GM21576 (cell line): ENCODE measurements at regions not wholly inside any gene's neighbourhood (a gene's known extent, or its start where the extent isn't known, plus 50 kb on each side); places are given as distances from the start of the nearest gene placed in this dataset.

Source experiments
- ATAC-seq: cut with Tn5 transposase; IDR thresholded peaks from one replicate; pipeline ENCODE4 v1.9.1; 2021; ENCODE audit warnings: mild to moderate bottlenecking, moderate library complexity; ENCODE audit not compliant: unreplicated experiment

DNA sequence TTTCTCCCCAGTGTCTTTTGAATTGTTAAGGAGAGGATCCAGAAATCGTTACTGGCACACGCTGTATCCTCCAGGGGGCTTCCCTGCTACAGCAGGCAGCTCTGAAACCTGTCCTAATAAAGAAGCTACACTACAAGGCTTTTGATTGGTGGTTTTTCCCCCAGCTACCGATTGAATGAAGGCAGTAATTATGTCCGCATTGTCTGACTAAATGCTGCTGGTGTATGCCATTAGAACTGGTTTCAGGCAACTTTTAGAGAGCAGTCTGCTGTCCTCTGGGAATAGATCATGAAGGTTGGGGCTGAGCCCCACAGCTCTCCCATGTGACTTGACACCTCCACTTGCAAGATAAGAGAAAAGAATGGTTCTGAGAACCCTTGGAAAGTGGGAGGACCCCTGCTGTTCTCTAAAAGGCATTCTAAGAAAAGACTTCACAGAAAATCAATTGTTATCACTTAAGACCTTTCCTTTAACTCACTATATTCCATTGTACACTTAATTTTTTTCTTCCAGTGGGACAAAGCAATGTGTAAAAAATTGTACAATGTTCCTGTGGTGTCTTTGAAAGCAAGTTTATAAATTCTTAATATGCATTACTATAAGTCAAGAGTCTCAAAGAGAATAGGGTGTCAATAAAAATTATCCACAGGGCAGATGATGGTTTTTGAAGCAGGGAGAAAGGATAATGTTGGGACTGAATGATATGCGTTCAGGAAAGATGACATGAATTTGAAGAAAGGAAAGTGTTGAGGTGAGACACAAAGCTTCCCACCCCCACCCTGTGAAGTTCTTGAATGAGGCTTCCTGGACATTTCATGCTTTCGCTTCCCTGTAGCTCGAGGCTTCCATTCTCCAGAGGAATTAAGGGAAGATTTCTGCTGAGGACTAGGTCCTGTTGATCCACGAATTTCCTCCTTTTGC, 53.0 kb upstream of the DAZL start:
- no peak for ATAC-seq

DNA sequence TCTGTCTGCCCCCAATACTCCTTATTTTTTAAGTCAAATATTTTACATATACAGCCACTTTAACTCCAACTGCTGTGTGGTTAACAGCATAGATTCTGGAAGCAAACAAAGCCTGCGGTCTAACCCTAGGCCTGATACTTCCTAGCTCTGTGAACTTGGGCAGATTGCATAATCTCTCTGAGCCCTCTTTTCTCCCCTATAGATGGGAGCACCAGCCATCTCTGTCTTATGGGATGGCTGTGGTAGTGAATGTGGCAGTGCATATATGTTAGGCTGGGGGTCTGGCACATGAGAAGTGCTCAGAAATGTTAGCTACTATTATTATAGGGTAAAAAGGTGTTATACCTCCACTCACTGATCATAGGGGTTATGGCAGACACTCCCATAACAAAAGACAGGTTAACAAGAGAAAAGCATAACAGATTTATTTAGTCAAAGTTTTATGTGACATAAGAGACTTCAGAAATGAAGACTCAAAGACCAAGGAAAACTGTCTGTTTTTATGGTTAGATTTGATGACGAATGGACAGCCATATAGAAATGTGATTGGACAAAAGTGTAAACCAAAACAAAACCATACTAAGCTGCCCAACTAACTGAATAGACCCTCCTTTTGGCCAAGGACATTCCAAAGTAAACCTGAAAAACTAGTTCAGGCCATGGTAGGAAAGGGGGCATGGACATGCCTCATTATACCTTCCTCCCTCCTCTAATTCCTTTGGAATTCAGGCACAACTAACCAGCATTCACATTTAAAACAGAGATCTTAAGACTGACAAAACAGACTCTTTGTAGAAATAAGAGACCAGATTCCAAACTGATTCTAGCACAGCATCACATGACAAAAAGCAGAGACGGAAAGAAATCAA, 53.9 kb upstream of the DAZL start:
- ATAC-seq, result no peak

DNA sequence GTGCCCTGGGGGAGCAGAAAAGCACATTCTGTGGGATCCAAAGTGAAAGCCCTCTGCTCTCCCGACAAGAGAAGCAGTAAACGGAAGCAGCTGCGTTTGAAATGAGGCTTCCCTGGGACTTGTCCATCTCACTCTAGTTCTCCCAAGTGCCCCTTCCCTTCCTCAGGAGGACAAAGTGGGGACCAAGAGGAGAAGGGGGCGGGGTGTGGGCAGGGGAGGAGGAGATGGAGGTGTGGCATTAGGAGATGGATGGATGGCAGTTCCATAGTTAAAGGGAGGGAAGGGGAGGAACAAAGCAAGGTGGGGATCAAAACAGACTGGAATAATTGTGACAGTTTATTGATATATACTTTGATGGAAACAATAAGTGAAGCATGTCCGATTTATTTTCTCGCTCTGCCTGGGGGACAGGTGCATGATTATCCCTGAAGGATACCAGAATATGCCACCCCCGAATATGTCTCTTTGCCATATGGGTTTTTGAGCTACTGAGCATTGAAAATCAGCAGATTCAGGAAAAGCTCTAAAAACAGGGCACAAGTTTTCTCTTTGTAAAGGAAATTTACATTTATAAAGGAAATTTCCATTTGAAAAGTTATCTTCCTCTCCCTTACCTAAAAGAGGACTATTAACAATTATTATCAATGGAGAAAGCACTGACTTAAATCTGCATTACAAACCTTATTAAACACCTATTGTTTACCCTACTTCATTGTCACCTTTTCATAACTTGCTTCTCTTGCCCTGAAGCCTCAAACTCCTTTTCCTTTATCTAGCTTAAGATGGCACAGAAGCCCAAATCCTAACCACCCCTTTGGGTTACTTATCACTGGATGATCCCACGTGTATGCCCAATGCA, 58.9 kb upstream of the DAZL start:
- ATAC-seq, result no peak

DNA sequence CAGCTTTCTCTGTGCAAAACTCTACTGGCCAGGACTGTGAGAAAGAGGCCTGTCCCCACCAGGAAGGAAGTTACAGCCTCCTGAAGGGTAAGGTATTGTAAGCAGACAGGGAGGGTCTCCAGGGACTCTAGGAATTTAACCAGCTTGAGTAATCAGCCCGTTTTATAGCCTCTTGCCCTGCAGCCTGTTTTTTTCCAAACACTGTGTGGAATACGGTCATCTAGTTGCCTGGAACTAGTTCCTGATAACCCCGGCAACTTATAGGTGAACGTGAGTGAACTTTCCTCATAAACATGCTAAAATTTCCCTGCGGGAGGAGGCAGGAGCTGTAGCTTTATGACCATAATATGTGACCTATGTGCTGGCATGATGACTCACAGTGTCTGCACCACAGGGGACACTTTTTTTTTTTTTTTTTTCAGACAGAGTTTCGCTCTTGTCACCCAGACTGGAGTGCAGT, 60.1 kb upstream of the DAZL start:
- no peak for ATAC-seq

DNA sequence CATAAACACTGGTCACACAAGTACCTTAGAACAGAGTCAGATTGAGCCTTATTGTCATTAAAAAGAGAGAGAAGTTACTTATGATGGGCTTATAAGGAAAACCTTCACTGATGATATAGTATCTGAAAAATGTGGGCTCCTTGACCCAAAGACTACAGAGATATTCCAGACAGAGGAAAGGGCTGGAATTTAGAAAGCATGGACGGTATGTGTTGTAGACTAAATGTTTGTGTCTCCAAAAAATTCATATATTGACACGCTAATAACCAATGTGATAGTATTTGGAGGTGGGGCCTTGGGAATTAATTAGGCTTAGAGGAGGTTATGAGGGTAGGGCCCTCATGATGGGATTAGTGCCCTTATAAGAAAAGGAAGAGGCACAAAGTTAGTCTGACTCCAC, 61.0 kb upstream of the DAZL start:
- no peak for ATAC-seq

DNA sequence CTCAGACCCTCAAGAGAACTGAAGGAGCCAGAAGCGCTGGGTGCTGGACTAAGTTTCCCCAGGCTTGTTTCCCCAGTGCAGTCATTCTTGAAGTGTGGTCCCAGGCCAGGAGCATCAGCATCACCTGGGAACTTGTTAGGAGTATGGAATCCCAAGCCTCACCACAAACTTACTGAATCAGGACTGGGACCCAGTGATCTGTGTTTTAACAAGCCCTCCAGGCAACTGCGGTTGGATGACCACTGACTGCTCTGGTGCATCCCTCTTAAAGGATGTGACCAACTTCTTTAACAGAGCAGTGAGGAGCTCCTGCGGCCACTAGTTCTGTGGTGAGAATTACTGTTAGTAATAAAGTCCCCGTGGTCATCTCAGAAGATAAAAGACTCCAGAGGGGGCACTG, 62.4 kb upstream of the DAZL start:
- no peak for ATAC-seq

DNA sequence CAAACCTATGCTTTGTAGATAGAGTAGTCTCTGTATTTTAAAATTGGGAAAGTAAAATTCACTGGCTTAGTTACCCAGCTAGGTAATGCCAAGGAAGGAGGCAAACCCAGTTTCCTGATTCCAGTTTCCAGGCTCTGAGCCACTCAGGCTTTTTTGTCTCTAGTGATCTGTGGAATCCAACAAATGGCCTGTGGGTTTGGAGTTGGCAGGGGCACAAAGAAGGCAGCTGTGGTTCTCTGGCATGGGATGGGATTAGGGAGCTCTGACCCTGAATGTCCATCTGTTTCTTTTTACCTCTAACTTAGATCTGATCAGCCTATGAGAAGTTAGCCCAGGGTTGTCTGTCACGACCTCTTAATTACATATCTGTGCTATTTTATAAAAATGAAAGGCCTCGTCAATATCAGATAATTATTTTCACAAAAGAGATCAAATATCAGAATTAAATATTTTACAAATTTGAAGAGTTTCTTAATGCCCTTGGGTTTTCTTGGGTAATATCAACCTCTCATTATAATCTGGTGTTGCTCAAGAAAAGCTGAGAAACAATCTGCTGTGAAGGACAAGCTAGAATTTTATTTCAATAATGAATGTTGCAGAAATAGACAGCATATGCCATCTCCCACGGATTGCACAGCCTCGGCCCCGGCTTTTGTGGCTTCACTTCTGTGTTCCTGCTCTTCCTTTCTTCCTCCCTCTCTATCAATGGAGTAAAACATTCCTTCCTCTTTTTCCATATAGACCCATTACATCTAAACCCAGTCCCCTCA, 63.7 kb upstream of the DAZL start:
- ATAC-seq, result no peak

DNA sequence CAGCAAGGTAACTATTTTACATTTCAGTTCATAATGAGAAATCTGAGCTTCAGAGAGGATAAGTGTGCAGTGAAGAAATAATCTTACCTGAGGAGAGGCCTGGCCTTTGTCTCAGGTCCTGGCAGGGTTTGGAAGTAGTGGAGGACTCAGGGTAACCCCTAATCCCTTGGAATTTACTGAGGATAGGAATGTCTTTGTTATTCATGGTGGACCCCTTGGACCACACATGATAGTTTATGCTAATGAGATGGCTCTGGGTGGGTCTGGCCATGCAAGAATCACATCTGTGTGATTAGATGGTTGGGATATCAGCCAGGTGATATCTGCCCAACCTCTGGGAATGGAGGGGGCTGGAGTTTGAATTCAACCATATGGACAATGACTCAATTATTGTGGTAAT, 65.0 kb upstream of the DAZL start:
- ATAC-seq, result no peak

DNA sequence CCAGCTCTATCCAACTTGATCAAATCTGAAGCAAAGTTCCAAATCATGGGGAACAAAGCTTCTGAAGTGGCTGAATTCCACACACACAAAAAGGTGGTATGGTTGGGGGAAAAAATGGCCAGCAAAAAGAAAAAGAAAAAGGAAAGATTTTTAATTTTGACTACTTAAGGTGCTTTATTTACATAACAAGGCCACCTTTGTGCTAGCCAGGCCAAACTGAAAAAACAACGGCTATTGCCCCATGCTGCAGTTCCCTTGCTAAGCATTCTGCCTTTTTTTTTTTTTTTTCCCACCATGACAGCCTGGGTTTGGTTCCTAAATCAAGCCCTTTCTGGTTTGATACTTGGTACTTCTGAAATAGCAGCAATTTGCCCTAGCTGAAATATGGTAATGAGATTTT, 66.5 kb upstream of the DAZL start:
- no peak for ATAC-seq

DNA sequence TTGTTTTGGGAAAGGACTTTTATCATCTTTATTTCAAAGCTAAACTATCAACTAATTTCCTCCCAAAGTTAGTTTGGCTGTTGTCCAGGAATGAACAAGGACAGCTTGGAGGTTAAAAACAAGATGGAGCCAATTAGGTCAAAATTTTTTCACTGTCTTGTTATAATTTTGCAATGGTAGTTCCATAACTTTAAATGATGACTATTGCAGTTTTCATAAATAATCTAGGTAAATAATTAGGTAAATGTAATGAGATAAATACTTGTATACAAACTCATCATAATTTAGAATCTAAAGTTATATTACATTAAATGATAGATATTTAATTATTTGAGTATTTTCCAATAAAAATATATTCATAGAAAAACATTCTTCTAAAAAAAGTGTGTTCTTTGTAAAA, 68.3 kb upstream of the DAZL start:
- no peak for ATAC-seq

DNA sequence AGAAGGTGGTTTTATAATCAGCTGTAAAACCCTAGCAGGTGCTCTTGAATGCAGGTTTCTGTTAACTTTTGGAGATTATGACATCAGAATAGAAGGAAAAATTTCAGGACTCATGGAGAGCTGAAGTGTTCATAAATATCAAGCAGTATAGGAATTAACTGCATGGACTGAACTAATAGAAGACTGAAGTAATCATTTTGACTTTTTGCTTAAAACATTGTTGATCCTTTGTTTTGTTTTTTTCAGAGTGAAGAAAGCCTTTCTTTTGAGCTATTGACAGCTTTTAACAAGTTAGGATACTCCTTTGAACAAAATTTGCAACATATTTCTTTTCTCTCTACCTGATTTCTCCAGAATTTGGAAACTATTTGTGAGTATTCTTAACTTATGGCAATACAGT, 70.6 kb upstream of the DAZL start:
- no peak for ATAC-seq

DNA sequence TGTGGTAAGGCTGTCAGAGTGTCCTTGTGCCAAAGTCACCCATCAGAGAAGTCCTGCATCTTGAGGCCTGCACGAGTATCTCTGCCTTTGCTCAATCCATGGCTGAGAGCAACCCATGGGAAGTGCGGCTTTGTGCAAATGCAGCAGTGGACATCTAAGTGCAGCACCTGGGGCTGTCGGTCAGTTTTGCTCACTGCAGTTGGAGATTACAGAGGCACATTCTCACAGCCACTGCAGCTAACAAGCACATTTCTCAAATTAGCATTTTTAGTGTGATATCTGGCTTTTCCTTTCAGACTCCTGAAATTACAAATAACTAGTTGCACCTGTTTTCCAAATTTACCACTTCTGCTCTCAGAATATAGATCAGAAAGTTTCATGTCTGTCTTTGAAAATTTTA, 81.5 kb upstream of the DAZL start:
- no peak for ATAC-seq

DNA sequence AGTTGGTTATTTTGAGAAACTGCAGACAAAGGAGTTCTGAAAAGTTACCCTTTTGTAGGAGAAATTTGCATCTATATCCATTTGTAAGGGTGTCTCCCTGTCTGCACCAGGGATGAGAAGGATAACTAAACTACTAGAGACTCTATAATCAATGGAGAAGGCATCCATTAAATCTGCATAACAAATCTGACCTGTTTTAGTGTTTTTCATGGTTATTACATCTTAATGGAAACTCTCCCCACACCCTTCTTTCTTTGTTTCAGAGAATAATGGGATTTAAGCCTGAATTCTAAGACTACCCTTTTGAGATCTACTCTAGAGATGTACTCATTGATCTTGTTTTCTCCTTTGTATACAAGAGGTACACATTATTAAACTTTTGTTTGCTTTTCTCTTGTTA, 82.0 kb upstream of the DAZL start:
- no peak for ATAC-seq

DNA sequence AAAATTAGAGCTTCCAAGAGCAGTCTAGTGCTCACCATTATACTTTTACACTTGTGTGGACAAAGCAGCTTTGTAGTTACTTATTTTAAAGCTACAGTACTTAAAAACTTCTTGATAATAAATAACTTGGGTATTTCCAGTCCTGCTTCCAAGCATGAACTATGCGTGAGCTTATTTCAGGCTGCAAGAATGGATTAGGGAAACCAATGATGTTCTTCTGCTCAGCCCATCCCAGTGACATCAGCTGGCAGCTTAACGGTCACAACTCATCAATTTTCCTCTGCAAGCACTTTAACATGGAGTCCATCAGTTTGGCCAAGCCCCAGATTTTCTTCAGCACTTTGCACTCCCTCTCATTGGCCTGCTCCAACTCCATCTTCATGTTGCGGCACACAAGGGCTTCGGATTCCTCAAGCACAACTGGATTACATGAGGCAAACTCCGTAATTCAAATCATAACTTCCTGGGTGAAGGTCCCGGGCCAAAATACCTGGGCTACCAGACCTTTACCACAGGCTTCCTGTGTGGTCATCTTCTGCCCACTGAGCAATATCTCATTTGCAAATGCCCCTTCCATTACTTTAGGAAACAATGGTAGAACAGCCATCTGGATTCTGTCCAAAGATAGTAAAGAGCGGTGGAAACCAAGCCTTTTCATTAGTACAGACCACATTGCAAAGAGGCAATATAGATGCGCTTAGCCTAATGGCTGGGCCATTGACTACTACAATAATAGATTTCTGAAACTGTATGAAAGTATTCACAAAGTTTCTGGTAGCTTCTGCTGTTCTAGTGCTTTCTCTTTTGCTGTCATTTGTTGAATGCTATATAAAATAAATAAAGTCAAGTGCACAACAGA, 87.5 kb upstream of the DAZL start:
- no peak for ATAC-seq

DNA sequence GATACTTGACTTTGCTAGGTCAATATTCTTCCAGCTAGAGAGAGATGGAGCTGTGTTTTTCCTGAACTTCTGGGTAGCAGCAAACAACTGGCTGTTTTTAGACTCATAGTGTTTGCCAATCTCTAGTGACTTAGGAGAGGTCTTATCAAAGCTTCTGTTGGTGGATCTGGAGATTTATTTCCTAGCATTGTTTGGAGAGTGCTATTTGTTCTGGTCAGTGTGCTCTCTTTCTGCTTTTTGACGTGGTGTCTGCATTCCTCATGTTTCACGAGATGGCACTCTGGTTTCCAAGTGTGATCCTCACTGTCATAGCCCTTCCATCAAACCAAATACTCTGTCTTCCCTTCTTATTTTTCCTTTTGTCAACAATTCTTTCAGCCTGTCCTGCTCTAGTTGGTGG, 88.6 kb upstream of the DAZL start:
- ATAC-seq, result no peak

DNA sequence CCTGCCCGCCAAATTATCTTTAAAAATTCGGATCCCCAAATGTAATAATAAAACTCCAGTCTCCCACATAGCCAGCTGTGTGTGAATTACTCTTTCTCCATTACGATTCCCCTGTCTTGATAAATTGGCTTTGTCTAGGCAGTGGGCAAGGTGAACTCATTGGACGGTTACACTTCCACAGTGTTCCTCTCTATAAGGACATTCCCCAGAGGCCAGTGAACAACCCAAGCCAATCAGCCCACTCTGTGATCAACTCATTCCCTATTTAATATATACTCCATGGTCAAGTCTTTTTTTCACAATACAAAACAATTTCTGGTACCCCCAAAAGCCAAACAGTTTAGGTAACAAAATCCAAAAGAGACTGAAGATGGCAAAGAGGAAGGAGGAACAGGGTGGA, 90.5 kb upstream of the DAZL start:
- no peak for ATAC-seq

DNA sequence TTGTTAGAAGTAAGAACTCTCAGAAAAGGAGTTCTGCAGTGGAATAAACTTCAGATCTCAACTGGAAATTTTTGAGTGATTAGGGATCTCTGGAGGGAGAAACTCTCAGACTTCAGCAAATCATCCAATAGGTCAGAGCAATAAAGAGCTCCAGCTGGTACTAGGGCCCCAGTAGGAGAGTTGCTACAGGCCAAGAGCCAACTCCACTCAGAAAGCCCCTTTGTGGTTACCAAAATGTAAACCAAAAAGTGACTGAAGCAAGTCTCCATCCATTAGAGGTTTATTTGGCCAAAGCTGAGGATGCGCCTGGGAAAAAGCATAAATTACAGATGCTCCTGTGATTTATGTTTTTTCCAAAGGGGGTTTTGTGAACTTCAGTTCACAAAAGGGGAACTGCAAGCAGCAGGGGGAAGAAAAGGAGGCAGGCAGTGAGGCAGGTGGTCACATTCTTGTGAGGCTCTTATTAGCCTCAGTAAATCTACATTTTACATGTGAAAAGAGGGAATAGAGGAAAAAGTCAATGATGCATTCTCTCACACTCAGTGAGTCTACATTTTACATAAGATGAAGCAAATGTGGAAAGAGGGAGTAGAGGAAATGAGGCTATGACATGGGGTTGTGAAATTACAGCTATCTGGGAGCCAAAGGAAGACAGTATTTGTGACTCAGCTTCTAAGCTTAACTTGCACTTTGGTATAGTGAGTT, 92.4 kb upstream of the DAZL start:
- no peak for ATAC-seq

DNA sequence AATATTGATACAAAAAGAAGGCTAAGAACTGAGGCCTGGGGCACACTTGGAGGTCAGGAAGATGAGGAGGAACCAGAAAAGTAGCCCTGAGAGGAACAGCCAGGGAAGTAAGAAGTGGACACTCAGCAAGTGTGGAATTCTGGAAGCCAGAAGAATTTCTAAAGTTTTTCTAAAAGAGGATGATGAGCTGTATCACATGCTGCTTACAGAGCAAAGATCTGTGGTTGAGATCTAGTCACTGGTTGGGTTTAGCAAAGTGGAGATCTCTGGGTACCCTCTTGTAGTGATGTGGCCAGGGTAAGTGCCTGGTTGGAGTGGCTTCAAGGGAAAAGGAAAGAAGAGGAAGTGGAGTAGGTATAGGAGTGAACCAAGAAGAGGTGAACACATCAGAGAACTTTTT, 95.4 kb upstream of the DAZL start:
- ATAC-seq, result no peak

DNA sequence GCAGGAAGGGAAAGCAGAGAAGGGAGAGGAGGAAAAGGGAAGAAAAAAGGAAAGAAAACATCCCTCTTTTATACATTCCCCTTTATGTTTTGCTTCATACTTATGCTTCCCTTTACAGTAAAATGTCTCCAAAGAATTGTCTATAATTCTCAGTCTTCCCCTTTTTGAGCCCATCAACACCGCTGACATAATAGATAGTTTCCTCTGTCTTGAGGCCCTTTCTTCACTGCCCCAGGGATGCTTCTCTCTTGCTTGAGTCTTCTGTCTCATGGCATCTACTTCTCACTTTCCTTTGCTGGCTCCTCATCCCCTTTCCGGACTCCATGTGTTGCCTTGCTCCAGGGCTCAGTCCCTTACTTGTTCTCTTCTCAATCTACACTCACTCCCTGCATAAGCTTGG, 99.7 kb upstream of the DAZL start:
- ATAC-seq, result no peak
